Calu3 (cell line): ENCODE measurements at regions not wholly inside any gene's neighbourhood (a gene's known extent, or its start where the extent isn't known, plus 50 kb on each side); places are given as distances from the start of the nearest gene placed in this dataset.

Source experiments
- BruUV-seq: library from RNA; stranded (reverse); fragments of 400-500 nt; replicated peaks from 2 replicates; lab custom pipeline; 2021; lab: Mats Ljungman, UMichigan
- CTCF ChIA-PET: fragments of 300-600 bp; sonication (Branson Sonifier 250); formaldehyde crosslinking; loops from one replicate; lab custom pipeline; 2022; ENCODE audit warnings: antibody characterized with exemption; lab: Charles Lee
- DNase-seq: peaks from one replicate; pipeline ENCODE4 v3.0.0; 2022
- H3K27ac Mint-ChIP-seq: one replicate; pipeline ENCODE4 v1.8.0; 2022; ENCODE audit warnings: mixed read lengths; ENCODE audit not compliant: unreplicated experiment
- H3K27me3 Mint-ChIP-seq: one replicate; pipeline ENCODE4 v1.8.0; 2022; ENCODE audit warnings: mixed read lengths; ENCODE audit not compliant: unreplicated experiment
- H3K36me3 Mint-ChIP-seq: one replicate; pipeline ENCODE4 v1.8.0; 2022; ENCODE audit warnings: mild to moderate bottlenecking, moderate library complexity, mixed read lengths; ENCODE audit not compliant: insufficient read depth, unreplicated experiment
- H3K4me1 Mint-ChIP-seq: one replicate; pipeline ENCODE4 v1.8.0; 2022; ENCODE audit warnings: mild to moderate bottlenecking, low read depth, mixed read lengths; ENCODE audit not compliant: unreplicated experiment
- H3K4me3 Mint-ChIP-seq: one replicate; pipeline ENCODE4 v1.8.0; 2022; ENCODE audit warnings: mild to moderate bottlenecking, low read depth, moderate library complexity, mixed read lengths; ENCODE audit not compliant: unreplicated experiment
- H3K9me3 Mint-ChIP-seq: one replicate; pipeline ENCODE4 v1.8.0; 2022; ENCODE audit warnings: low read depth, mixed read lengths; ENCODE audit not compliant: unreplicated experiment
- CTCF ChIP-seq: fragments of 200-600 bp; IDR thresholded peaks from one replicate; pipeline ENCODE4 v1.8.0; 2022; ENCODE audit warnings: antibody characterized with exemption; ENCODE audit not compliant: unreplicated experiment
- intact Hi-C: fragments of 100-400 bp; cut with micrococcal nuclease; formaldehyde crosslinking; loops from one replicate; pipeline ENCODE4 v1.10.0; 2022; ENCODE audit not compliant: unreplicated experiment

DNA sequence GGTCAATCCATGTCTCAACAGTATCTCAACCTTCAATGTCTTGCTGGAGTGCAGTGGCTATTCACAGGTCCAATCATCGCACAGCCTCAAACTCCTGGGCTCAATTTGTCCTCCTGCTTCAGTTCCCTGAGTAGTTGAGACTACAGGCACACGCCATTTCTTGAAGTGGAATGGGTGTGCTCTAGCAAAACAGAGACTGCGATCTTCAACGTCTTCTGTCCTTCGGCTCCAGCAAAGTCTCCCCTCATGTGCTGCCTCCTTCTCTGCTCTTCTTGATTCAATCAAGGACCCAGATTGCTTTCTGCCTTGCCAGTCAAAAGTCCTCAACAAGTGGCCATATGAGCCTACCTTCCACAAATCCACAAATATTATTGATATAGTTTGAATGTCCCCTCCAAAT is 466.7 kb upstream of the MIR17HG start:
- no peak for TF ChIP-seq CTCF
- no peaks in the 10 kb centered on the region for H3K27me3 Mint-ChIP-seq
- H3K36me3 Mint-ChIP-seq, result no peaks in the 10 kb centered on the region
- H3K9me3 Mint-ChIP-seq, result no peaks in the 10 kb centered on the region
- intact Hi-C loops, result loop anchor here (5.0 kb wide), 1 partner anchor 87 kb away; no protein-coding TSS in a partner anchor
- no peak overlapping the region for H3K4me3 Mint-ChIP-seq
- CTCF ChIA-PET, result no interaction called here
- H3K4me1 Mint-ChIP-seq, result no peaks in the 10 kb centered on the region
- BruUV-seq, result no TSS peak
- no peak for DNase-seq
- no peak overlapping the region for H3K27ac Mint-ChIP-seq

DNA sequence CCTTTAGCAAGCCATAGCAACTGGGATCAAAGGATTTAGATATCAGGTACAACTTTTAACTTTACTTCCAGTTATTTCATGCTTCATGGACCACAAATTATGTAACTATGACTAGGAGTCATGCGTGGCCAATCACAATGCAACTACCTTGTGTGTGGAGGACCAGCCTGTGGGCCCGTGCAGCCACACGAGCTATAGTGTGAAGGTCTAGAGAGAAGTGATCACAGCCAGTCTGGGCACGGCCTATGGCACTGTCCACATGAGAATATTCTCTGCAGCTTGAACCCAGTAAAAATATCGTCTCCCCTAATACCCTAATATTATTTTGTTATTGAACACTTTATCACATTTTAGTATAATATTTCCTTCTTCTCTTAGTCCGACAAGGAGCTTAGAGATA is 464.9 kb upstream of the MIR17HG start:
- no peak for DNase-seq
- H3K4me3 Mint-ChIP-seq, result no peak overlapping the region
- CTCF ChIA-PET, result no interaction called here
- no TSS peak for BruUV-seq
- TF ChIP-seq CTCF, result no peak
- no peak overlapping the region for H3K27ac Mint-ChIP-seq
- intact Hi-C loops, result loop anchor here (5.0 kb wide), 1 partner anchor 85 kb away; no protein-coding TSS in a partner anchor
- H3K9me3 Mint-ChIP-seq, result no peaks in the 10 kb centered on the region
- H3K4me1 Mint-ChIP-seq, result no peaks in the 10 kb centered on the region
- no peaks in the 10 kb centered on the region for H3K36me3 Mint-ChIP-seq
- H3K27me3 Mint-ChIP-seq, result no peaks in the 10 kb centered on the region

DNA sequence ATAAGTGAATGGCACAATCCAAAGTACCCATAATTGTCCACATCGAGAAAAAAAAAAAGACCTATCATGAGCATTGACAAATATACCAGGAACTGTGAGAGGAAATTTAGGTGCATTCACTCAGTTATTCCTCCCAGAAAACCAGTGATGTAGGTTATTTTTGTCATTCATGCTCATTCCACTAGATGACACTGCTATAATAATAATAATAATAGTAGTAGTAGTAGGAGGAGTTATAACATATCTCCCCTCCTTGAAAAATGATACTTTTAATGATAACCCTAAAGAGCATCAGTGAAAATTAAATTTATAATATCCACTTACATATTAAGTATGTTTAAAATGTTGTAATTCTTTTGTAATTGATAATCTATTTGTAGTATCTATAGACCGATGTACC is 463.9 kb upstream of the MIR17HG start:
- H3K9me3 Mint-ChIP-seq, result no peaks in the 10 kb centered on the region
- BruUV-seq, result no TSS peak
- H3K4me3 Mint-ChIP-seq, result no peak overlapping the region
- intact Hi-C loops, result loop anchor here (5.0 kb wide), 1 partner anchor 84 kb away; no protein-coding TSS in a partner anchor
- no peaks in the 10 kb centered on the region for H3K4me1 Mint-ChIP-seq
- H3K36me3 Mint-ChIP-seq, result no peaks in the 10 kb centered on the region
- TF ChIP-seq CTCF, result no peak
- no peak overlapping the region for H3K27ac Mint-ChIP-seq
- CTCF ChIA-PET, result no interaction called here
- DNase-seq, result no peak
- H3K27me3 Mint-ChIP-seq, result no peaks in the 10 kb centered on the region

DNA sequence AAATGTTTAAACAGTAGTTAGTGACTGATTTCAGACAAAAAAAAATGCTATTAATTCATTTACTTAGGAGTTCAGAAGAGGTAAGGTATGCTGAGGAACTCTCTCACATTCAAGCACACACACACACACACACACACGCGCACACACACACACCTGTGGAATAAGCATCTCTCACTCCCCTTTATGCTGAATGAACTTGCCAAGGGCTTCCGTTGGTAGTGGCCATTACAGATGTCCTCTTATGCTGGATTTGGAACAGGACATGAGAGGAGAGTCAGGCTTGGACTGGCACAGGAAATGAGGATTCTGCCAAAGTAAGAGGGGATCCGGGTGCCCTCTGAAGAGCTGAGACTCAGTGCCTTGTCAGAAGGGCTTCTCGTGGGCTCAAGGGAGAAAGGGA is 463.4 kb upstream of the MIR17HG start:
- Mint-ChIP-seq H3K9me3 (no peaks in the 10 kb centered on the region), H3K36me3 (no peaks in the 10 kb centered on the region), H3K4me3 (no peak overlapping the region), H3K27me3 (no peaks in the 10 kb centered on the region), H3K27ac (no peak overlapping the region), H3K4me1 (no peaks in the 10 kb centered on the region)
- DNase-seq, result no peak
- intact Hi-C loops, result loop anchor here (5.0 kb wide), 1 partner anchor 83 kb away; no protein-coding TSS in a partner anchor
- no peak for TF ChIP-seq CTCF
- BruUV-seq, result no TSS peak
- CTCF ChIA-PET, result no interaction called here
